GM12878 (cell line): ENCODE measurements at regions not wholly inside any gene's neighbourhood (a gene's known extent, or its start where the extent isn't known, plus 50 kb on each side); places are given as distances from the start of the nearest gene placed in this dataset.

Experiments
- ATAC-seq: fragments of 200-7000 bp; cut with Tn5 transposase; 3 replicates; pipeline ENCODE4 v1.9.1; 2020; ENCODE audit warnings: mild to moderate bottlenecking, moderate library complexity
- BruUV-seq: library from RNA; stranded (reverse); fragments of 400-500 nt; replicated peaks from 2 replicates; lab custom pipeline; 2021; lab: Mats Ljungman, UMichigan
- CTCF ChIA-PET: fragments of 300-600 bp; sonication (Branson Sonifier 250); formaldehyde crosslinking; extraction: SDS; loops from one replicate; lab custom pipeline; 2021; ENCODE audit warnings: inconsistent platforms; lab: Yijun Ruan, JAX
- POLR2A ChIA-PET: fragments of 350-600 bp; formaldehyde crosslinking; extraction: SDS; loops from one replicate; lab custom pipeline; 2021; ENCODE audit warnings: inconsistent platforms; lab: Charles Lee
- RAD21 ChIA-PET: fragments of 300-600 bp; sonication (Branson Sonifier 250); formaldehyde crosslinking; loops from one replicate; lab custom pipeline; 2023; ENCODE audit warnings: antibody characterized with exemption; ENCODE audit not compliant: unreplicated experiment; lab: Charles Lee
- SMC1A ChIA-PET: fragments of 300-600 bp; sonication (Branson Sonifier 250); formaldehyde crosslinking; loops from one replicate; lab custom pipeline; 2023; ENCODE audit not compliant: unreplicated experiment, uncharacterized antibody; lab: Charles Lee
- DNase-seq: peaks from one replicate; pipeline ENCODE4 v3.0.0-alpha.2; 2011; ENCODE audit warnings: low read depth, low spot score
- FAIRE-seq: peaks from 3 replicates; lab custom pipeline; 2011; peaks lifted over from hg19 to GRCh38; lab: Jason Lieb, UNC
- H2AFZ ChIP-seq: 2 replicates; pipeline ENCODE4 v1.6.0; 2011; ENCODE audit warnings: low read depth, low read length, control low read depth; ENCODE audit not compliant: control insufficient read depth
- H3K27ac ChIP-seq: 2 replicates; pipeline ENCODE4 v1.5.1; 2011; ENCODE audit warnings: control low read depth; ENCODE audit not compliant: control insufficient read depth, insufficient read depth
- H3K27me3 ChIP-seq, 2 experiments: replicated peaks in 1 of 2; 2 replicates each; pipeline versions ENCODE4 v1.6.0 to v1.6.1; 2011; ENCODE audit warnings: low read length in 1 of 2; ENCODE audit not compliant: control insufficient read depth in 2 of 2, insufficient read depth in 2 of 2
- H3K36me3 ChIP-seq, 2 experiments: 2 replicates each; pipeline ENCODE4 v1.5.1; 2011; ENCODE audit warnings: low read length in 1 of 2; ENCODE audit not compliant: control insufficient read depth in 2 of 2, insufficient read depth in 2 of 2
- H3K4me1 ChIP-seq: 2 replicates; pipeline ENCODE4 v1.6.1; 2011; ENCODE audit warnings: mild to moderate bottlenecking, low read length, moderate library complexity, mixed read lengths; ENCODE audit not compliant: control insufficient read depth, insufficient read depth
- H3K4me2 ChIP-seq: 2 replicates; pipeline ENCODE4 v1.6.0; 2011; ENCODE audit warnings: control low read depth; ENCODE audit not compliant: control insufficient read depth, insufficient read depth
- H3K4me3 ChIP-seq: fragments of 200-600 bp; sonication (generic); 2 replicates; pipeline ENCODE4 v1.5.1; 2016
- H3K79me2 ChIP-seq: 2 replicates; pipeline ENCODE4 v1.6.0; 2011; ENCODE audit warnings: low read length; ENCODE audit not compliant: control insufficient read depth, insufficient read depth
- H3K9ac ChIP-seq: 2 replicates; pipeline ENCODE4 v1.8.0; 2011; ENCODE audit warnings: low read length, control low read depth, mixed read lengths; ENCODE audit not compliant: control insufficient read depth, insufficient read depth
- H3K9me3 ChIP-seq: replicated peaks from 3 replicates; pipeline ENCODE4 v1.5.1; 2011; ENCODE audit warnings: mild to moderate bottlenecking, low read length; ENCODE audit not compliant: control insufficient read depth, insufficient read depth
- H4K20me1 ChIP-seq: 2 replicates; pipeline ENCODE4 v1.6.0; 2011; ENCODE audit not compliant: control insufficient read depth, insufficient read depth
- HDGF ChIP-seq: fragments of 450-650 bp; IDR thresholded peaks from 2 replicates; pipeline ENCODE4 v1.6.1; 2016; ENCODE audit warnings: antibody characterized with exemption
- MEF2B ChIP-seq: fragments of 450-650 bp; IDR thresholded peaks from 2 replicates; pipeline ENCODE4 v1.6.1; 2018; ENCODE audit warnings: mild to moderate bottlenecking, moderate library complexity; ENCODE audit not compliant: partially characterized antibody, poor library complexity, severe bottlenecking
- MYB ChIP-seq: fragments of 150-350 bp; IDR thresholded peaks from 2 replicates; pipeline ENCODE4 v1.6.1; 2014; ENCODE audit warnings: mild to moderate bottlenecking, low read depth, low read length, borderline replicate concordance
- POLR2AphosphoS2 ChIP-seq: IDR thresholded peaks from 2 replicates; pipeline ENCODE4 v1.6.1; 2011; ENCODE audit warnings: low read depth, mild to moderate bottlenecking, low read length, improper control_type of control experiment, moderate library complexity
- RAD21 ChIP-seq: IDR thresholded peaks from 2 replicates; pipeline ENCODE4 v1.6.1; 2011; ENCODE audit warnings: mild to moderate bottlenecking, low read depth, low read length, moderate library complexity; ENCODE audit not compliant: insufficient read depth
- SMAD5 ChIP-seq: IDR thresholded peaks from 2 replicates; pipeline ENCODE4 v1.6.1; 2016; ENCODE audit warnings: antibody characterized with exemption, low read depth
- TAF1 ChIP-seq: IDR thresholded peaks from 2 replicates; pipeline ENCODE4 v1.6.1; 2011; ENCODE audit warnings: mild to moderate bottlenecking, low read depth, low read length, borderline replicate concordance
- WGBS: methylation state at CpG from one replicate; pipeline ENCODE4 v1.1.6; 2016; ENCODE audit warnings: low lambda C conversion rate; ENCODE audit not compliant: insufficient replicate concordance, insufficient coverage; ENCODE audit errors: missing lambda C conversion rate; 5-methylcytosine and 5-hydroxymethylcytosine counted together
- in situ Hi-C: fragments of 300-500 bp; cut with MboI; formaldehyde crosslinking; loops from 9 replicates; pipeline ENCODE4 v1.14.3; 2018; ENCODE audit warnings: mixed read lengths
- intact Hi-C: fragments of 100-400 bp; cut with micrococcal nuclease; formaldehyde crosslinking; loops from one replicate; pipeline ENCODE4 v1.14.2; 2022; ENCODE audit not compliant: unreplicated experiment
- TF ChIP-seq, protein P1 (sequence below): fragments of 450-650 bp; IDR thresholded peaks from 2 replicates; pipeline ENCODE4 v1.6.1; 2017; ENCODE audit warnings: antibody characterized with exemption, mild to moderate bottlenecking, moderate library complexity
- TF ChIP-seq, protein P2 (sequence below): fragments of 450-650 bp; IDR thresholded peaks from 2 replicates; pipeline ENCODE4 v1.6.1; 2017; ENCODE audit warnings: mild to moderate bottlenecking

- RAD21 ChIA-PET, result no interaction called here
- in situ Hi-C loops, result no loop called here
- Histone ChIP-seq H4K20me1 (no peaks in the 10 kb centered on the region), H3K4me3 (no peak overlapping the region), H3K9me3 (no peaks in the 10 kb centered on the region; the same call in 2 of the 3 replicates), H3K27me3 (no peaks in the 10 kb centered on the region), H3K27ac (no peak overlapping the region), H2AFZ (no peak overlapping the region), H3K9ac (no peak overlapping the region), H3K4me2 (no peak overlapping the region), H3K36me3 (no peaks in the 10 kb centered on the region), H3K79me2 (no peaks in the 10 kb centered on the region), H3K4me1 (no peaks in the 10 kb centered on the region)
- no peak for DNase-seq
- SMC1A ChIA-PET, result no interaction called here
- WGBS, result 31% methylated on average over 23 of the region's 23 CpGs
- no TSS peak for BruUV-seq
- CTCF ChIA-PET, result no interaction called here
- no peak for FAIRE-seq
- intact Hi-C loops, result no loop called here
- no peak for ATAC-seq
- POLR2A ChIA-PET, result no interaction called here
- no peak for TF ChIP-seq MEF2B
- TF ChIP-seq, protein P1, sequence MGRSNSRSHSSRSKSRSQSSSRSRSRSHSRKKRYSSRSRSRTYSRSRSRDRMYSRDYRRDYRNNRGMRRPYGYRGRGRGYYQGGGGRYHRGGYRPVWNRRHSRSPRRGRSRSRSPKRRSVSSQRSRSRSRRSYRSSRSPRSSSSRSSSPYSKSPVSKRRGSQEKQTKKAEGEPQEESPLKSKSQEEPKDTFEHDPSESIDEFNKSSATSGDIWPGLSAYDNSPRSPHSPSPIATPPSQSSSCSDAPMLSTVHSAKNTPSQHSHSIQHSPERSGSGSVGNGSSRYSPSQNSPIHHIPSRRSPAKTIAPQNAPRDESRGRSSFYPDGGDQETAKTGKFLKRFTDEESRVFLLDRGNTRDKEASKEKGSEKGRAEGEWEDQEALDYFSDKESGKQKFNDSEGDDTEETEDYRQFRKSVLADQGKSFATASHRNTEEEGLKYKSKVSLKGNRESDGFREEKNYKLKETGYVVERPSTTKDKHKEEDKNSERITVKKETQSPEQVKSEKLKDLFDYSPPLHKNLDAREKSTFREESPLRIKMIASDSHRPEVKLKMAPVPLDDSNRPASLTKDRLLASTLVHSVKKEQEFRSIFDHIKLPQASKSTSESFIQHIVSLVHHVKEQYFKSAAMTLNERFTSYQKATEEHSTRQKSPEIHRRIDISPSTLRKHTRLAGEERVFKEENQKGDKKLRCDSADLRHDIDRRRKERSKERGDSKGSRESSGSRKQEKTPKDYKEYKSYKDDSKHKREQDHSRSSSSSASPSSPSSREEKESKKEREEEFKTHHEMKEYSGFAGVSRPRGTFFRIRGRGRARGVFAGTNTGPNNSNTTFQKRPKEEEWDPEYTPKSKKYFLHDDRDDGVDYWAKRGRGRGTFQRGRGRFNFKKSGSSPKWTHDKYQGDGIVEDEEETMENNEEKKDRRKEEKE, result no peak
- TF ChIP-seq, protein P2, sequence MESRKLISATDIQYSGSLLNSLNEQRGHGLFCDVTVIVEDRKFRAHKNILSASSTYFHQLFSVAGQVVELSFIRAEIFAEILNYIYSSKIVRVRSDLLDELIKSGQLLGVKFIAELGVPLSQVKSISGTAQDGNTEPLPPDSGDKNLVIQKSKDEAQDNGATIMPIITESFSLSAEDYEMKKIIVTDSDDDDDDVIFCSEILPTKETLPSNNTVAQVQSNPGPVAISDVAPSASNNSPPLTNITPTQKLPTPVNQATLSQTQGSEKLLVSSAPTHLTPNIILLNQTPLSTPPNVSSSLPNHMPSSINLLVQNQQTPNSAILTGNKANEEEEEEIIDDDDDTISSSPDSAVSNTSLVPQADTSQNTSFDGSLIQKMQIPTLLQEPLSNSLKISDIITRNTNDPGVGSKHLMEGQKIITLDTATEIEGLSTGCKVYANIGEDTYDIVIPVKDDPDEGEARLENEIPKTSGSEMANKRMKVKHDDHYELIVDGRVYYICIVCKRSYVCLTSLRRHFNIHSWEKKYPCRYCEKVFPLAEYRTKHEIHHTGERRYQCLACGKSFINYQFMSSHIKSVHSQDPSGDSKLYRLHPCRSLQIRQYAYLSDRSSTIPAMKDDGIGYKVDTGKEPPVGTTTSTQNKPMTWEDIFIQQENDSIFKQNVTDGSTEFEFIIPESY, result no peak
- no peak for TF ChIP-seq SMAD5
- no peak for TF ChIP-seq RAD21
- no peak for TF ChIP-seq POLR2AphosphoS2
- no peak for TF ChIP-seq TAF1
- TF ChIP-seq MYB, result no peak
- TF ChIP-seq HDGF, result no peak
Observed at GRCh38 chr10:130816116-130816901, 495.2 kb downstream of the TCERG1L start.
